Lower leg skin (tissue), 3 donors: ENCODE measurements at regions not wholly inside any gene's neighbourhood (a gene's known extent, or its start where the extent isn't known, plus 50 kb on each side); places are given as distances from the start of the nearest gene placed in this dataset.

Experiments
- POLR2A ChIP-seq, 2 donors: fragments of 450-650 bp; IDR thresholded peaks; one replicate each; pipeline ENCODE4 v1.6.1; 2016 to 2017; ENCODE audit warnings: antibody characterized with exemption in 2 of 2, mild to moderate bottlenecking in 1 of 2, moderate library complexity in 1 of 2
- TF ChIP-seq, protein P1 (sequence below), 3 donors: fragments of 450-650 bp; IDR thresholded peaks; one replicate each; pipeline ENCODE4 v1.5.1; 2016; ENCODE audit warnings: antibody characterized with exemption in 3 of 3, mild to moderate bottlenecking in 3 of 3, moderate library complexity in 2 of 3

DNA sequence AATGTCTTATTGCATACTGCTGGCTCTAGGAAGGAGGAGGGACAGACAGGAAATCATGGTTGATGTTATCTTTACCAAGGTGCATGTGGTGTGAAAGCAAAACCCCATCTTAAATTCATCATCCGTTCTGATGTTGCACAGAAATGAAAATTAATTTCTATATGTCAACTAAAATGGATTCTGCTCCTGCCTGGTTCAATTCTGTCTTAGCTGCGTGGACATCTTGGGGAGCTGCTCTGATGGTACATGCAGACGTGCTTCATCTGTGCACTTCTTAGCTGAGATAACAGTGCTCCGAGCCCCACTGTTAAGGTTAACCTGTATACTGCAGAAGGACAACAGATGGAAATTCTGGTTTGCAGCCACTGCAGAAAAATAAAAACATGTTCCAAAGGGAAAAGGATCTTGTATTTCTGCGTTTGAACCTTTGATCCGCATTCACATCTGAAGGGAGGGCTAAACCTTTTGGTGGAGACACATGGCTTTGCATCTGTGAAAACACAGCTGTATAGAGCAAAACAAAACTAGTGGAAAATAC is 155.6 kb downstream of the TM9SF2 start:
- TF ChIP-seq POLR2A (IDR thresholded peaks at IDR 0.05), result no peak
- TF ChIP-seq, protein P1, sequence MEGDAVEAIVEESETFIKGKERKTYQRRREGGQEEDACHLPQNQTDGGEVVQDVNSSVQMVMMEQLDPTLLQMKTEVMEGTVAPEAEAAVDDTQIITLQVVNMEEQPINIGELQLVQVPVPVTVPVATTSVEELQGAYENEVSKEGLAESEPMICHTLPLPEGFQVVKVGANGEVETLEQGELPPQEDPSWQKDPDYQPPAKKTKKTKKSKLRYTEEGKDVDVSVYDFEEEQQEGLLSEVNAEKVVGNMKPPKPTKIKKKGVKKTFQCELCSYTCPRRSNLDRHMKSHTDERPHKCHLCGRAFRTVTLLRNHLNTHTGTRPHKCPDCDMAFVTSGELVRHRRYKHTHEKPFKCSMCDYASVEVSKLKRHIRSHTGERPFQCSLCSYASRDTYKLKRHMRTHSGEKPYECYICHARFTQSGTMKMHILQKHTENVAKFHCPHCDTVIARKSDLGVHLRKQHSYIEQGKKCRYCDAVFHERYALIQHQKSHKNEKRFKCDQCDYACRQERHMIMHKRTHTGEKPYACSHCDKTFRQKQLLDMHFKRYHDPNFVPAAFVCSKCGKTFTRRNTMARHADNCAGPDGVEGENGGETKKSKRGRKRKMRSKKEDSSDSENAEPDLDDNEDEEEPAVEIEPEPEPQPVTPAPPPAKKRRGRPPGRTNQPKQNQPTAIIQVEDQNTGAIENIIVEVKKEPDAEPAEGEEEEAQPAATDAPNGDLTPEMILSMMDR (IDR thresholded peaks at IDR 0.05), result no peak
